Lung (tissue), 12 donors: ENCODE measurements at regions not wholly inside any gene's neighbourhood (a gene's known extent, or its start where the extent isn't known, plus 50 kb on each side); places are given as distances from the start of the nearest gene placed in this dataset. TPM values are rescaled to one million over a fixed set of nuclear protein-coding genes. Genes with fewer than 3 reads are reported as not detected.
A peak's percentile ranks its signal among the peaks of the same experiment; 100 is the strongest.

ENCODE experiments used
- ATAC-seq: fragments of 200-7000 bp; cut with Tn5 transposase; one replicate; pipeline ENCODE4 v1.9.1; 2020; ENCODE audit warnings: moderate number of reproducible peaks; ENCODE audit not compliant: insufficient read depth, low FRiP score
- DNase-seq, 3 donors: peaks; one replicate each; pipeline ENCODE4 v3.0.0-alpha.2; 2013 to 2017
- H3K27ac ChIP-seq, 2 donors: one replicate each; pipeline ENCODE4 v1.5.1; 2013; ENCODE audit warnings: mild to moderate bottlenecking in 2 of 2, moderate library complexity in 2 of 2, control low read depth in 1 of 2, inconsistent platforms in 1 of 2, low read depth in 1 of 2, low read length in 1 of 2
- H3K27me3 ChIP-seq, 3 donors: one replicate each; pipeline ENCODE4 v1.5.1; 2013; ENCODE audit warnings: low read length in 2 of 3; ENCODE audit not compliant: control insufficient read depth in 3 of 3, insufficient read depth in 3 of 3
- H3K36me3 ChIP-seq, 4 donors: one replicate each; pipeline ENCODE4 v1.5.1; 2013; ENCODE audit warnings: low read length in 4 of 4, mild to moderate bottlenecking in 1 of 4, moderate library complexity in 1 of 4; ENCODE audit not compliant: control insufficient read depth in 4 of 4, insufficient read depth in 4 of 4
- H3K4me1 ChIP-seq, 5 donors: one replicate each; pipeline ENCODE4 v1.5.1; 2013; ENCODE audit warnings: low read length in 5 of 5, mild to moderate bottlenecking in 2 of 5, moderate library complexity in 1 of 5; ENCODE audit not compliant: control insufficient read depth in 5 of 5, insufficient read depth in 5 of 5
- H3K4me3 ChIP-seq: one replicate; pipeline ENCODE4 v1.5.1; 2013; ENCODE audit warnings: mild to moderate bottlenecking, control low read depth, moderate library complexity
- H3K9ac ChIP-seq, 2 donors: one replicate each; pipeline ENCODE4 v1.5.1; 2013; ENCODE audit warnings: low read length in 2 of 2, control low read depth in 1 of 2; ENCODE audit not compliant: insufficient read depth in 1 of 2
- H3K9me3 ChIP-seq, 4 donors: one replicate each; pipeline ENCODE4 v1.5.1; 2013; ENCODE audit warnings: low read length in 3 of 4, mild to moderate bottlenecking in 1 of 4, moderate library complexity in 1 of 4; ENCODE audit not compliant: control insufficient read depth in 4 of 4, insufficient read depth in 3 of 4
- CTCF ChIP-seq: IDR thresholded peaks from 2 replicates; pipeline ENCODE4 v1.5.1; 2012; ENCODE audit warnings: mild to moderate bottlenecking; ENCODE audit errors: control extremely low read depth, extremely low read depth
- WGBS, 2 donors: extraction: QIAGEN DNeasy Blood & Tissue Kit; methylation state at CpG; one replicate each; pipeline ENCODE4 v1.1.7; 2013; 5-methylcytosine and 5-hydroxymethylcytosine counted together
- small RNA-seq: library from RNA; depleted of rRNA; stranded (forward); fragments of <200 nt; gene quantifications from one replicate; pipeline ENCODE3, GENCODE V24; 2014; ENCODE audit warnings: low replicate concordance
- donor health status: control.
- donor health status: control.
- donor health status: Bipolar disorder and iron deficiency.
- donor health status: healthy.
- donor health status: DM: yes; HTN: yes; CAD: no.

DNA sequence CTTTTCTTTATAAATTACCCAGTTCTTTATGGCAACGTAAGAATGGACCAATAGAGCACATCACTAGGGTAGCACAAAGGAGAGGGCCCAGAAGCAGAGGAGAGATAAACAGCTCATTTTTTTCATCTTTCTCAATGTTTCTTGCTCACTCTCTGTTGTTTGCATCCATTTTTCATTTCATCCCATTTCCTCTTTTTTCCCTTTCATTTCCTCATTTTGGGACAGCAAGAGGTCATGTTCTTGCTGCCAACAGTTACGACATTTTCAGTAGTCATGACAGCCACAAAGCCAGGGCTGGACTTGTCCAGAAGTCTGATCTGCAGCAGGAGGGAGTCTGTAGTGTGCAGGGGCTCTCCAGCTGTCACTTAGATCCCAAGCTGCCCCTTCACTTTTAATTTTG, 52.7 kb upstream of the CYP1B1 start:
- DNase-seq (peak; percentile 45 to 72 (median 56)), ATAC-seq (peak; percentile 69)
- Histone ChIP-seq H3K36me3 (peaks cover 0 to 1% (median 0%) of the 10 kb centered on the region in 4 donors), H3K9ac (no peak overlapping the region), H3K27me3 (no peaks in the 10 kb centered on the region), H3K4me3 (no peak overlapping the region), H3K4me1 (peaks cover 0 to 7% (median 0%) of the 10 kb centered on the region in 5 donors), H3K9me3 (peaks cover 0 to 7% (median 0%) of the 10 kb centered on the region in 4 donors), H3K27ac (peak overlapping the region in 1 of 2 donors; percentile 56)
- 36 to 66% methylated on average over 2 of the region's 2 CpGs for WGBS, 2 donors
- no peak for TF ChIP-seq CTCF

DNA sequence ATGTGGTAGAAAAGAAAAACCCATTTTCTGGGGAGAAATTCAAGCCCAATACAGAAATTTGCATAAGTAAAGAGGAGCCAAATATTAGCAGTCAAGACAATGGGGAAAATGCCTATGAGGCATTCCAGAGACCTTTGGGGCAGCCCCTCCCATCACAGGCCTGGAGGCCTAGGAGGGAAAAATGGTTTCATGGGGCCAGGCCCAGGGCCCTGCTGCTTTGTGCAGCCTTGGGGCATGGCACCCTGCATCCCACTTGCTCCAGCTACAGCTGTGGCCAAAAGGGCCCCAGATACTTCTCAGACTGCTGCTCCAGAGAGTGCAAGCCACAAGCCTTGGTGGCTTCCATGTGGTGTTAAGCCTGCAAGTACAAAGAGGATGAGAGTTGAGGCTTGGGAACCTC, 51.3 kb upstream of the CYP1B1 start:
- Histone ChIP-seq H3K27ac (no peak overlapping the region), H3K27me3 (no peaks in the 10 kb centered on the region), H3K9me3 (peaks cover 0 to 7% (median 0%) of the 10 kb centered on the region in 4 donors), H3K4me3 (no peak overlapping the region), H3K9ac (no peak overlapping the region), H3K4me1 (peaks cover 0 to 7% (median 2%) of the 10 kb centered on the region in 5 donors), H3K36me3 (peaks cover 0 to 1% (median 0%) of the 10 kb centered on the region in 4 donors)
- no peak for DNase-seq
- ATAC-seq, result no peak
- TF ChIP-seq CTCF, result no peak

DNA sequence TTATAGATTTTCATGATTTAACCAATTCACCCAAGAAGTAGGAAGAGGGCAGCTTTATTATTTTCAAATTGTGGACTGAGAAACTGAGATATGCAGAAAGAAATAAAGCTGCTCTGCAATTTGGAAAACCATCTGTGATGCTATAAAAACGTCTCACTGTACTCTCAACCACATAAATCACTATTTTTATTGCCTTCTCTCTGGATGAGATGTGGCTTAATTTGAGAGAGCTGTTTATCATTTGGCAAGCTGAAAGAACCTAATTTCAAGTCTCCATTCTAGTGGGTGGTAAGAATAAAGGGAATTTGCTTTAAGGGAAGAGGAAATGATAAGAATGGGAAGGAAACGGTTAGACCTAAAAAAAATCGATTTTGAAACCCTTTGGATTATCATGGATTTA, 49.9 kb upstream of the CYP1B1 start:
- ATAC-seq (no peak), DNase-seq (no peak)
- H3K9ac ChIP-seq, result no peak overlapping the region
- peaks cover 0 to 7% (median 2%) of the 10 kb centered on the region in 5 donors for H3K4me1 ChIP-seq
- no peaks in the 10 kb centered on the region for H3K36me3 ChIP-seq
- no peaks in the 10 kb centered on the region for H3K27me3 ChIP-seq
- 76 to 78% methylated on average over 3 of the region's 3 CpGs for WGBS, 2 donors
- H3K27ac ChIP-seq, result no peak overlapping the region
- H3K4me3 ChIP-seq, result no peak overlapping the region
- peaks cover 0 to 7% (median 0%) of the 10 kb centered on the region in 4 donors for H3K9me3 ChIP-seq
- TF ChIP-seq CTCF, result no peak

Small RNAs in the stretch of these regions (small RNA-seq; reads per million reads assigned to genes)
- not detected for gene AC009229.3
- not detected for gene RNU6-951P
